ENCODE measurements at regions not wholly inside any gene's neighbourhood (a gene's known extent, or its start where the extent isn't known, plus 50 kb on each side); places are given as distances from the start of the nearest gene placed in this dataset.
"Not testable (repeated sequence)": the region's sequence is repeated elsewhere in the genome, so short reads cannot be mapped to it uniquely, and the experiment has no call there.

DNA sequence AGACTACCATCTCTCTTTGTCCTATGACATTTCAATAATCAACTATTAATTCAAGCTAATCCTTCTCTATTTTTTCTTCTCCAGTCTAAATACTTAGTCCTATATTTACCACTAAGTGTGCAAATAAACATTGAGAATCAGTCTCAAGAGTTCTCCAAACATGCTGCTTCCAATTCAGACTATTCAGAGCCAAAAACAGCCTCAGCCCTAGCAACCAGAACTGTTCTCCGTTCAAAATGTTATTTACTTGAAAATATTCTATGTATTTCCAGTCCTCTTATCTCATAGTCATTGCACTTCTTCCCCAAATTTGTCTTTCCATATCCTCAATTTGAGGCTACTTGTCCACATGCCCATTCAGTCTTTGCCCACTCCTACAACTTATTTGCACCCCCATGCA, 805.5 kb downstream of the IGSF11 start:
- intact Hi-C loops (cut with DNase I): no loop called here
- TF ChIP-seq POLR2A (IDR thresholded peaks at IDR 0.05): no peak
- TF ChIP-seq CTCF (IDR thresholded peaks at IDR 0.05): no peak
- no peak for DNase-seq
- no peaks in the 10 kb centered on the region for H3K36me3 ChIP-seq
- no peaks in the 10 kb centered on the region for H3K27me3 ChIP-seq
- no peaks in the 10 kb centered on the region for H3K9me3 ChIP-seq
- WGBS, 2 donors: 57 to 66% methylated on average over 1 of the region's 1 CpG
- no peak overlapping the region for H3K4me3 ChIP-seq (replicated peaks in 1 of 3)
- no peak overlapping the region for H3K27ac ChIP-seq
- no peaks in the 10 kb centered on the region for H3K4me1 ChIP-seq

DNA sequence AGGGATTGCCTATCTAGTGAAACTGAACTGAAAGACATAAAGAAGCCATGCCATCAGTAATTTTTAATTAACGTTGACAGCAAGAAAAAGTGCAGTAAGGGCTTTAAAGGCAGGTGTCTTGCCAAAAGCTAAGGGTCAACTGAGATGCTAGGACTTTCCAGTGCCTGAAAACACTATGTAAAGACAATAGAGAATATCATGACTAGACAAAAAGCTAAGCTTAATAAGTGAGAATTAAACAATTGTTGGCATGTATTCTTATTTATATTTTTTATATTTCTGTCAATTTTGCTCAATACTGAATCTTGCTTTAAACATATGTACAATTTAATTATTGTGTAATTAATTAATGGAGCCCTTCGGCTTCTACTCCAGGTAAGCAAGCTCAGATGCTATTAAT, 803.1 kb downstream of the IGSF11 start:
- Histone ChIP-seq H3K4me3 (replicated peaks in 1 of 3) (no peak overlapping the region), H3K9me3 (no peaks in the 10 kb centered on the region), H3K27ac (no peak overlapping the region), H3K4me1 (no peaks in the 10 kb centered on the region), H3K27me3 (no peaks in the 10 kb centered on the region), H3K36me3 (no peaks in the 10 kb centered on the region)
- no peak for DNase-seq
- intact Hi-C loops (cut with DNase I): no loop called here
- WGBS, 2 donors: 75 to 76% methylated on average over 2 of the region's 2 CpGs
- TF ChIP-seq POLR2A (IDR thresholded peaks at IDR 0.05) (no peak), CTCF (IDR thresholded peaks at IDR 0.05) (no peak)

GRCh38 chr3:118239253-118239652, 795.4 kb downstream of the IGSF11 start:
- WGBS, 2 donors: 87 to 88% methylated on average over 4 of the region's 5 CpGs
- Histone ChIP-seq H3K4me3 (replicated peaks in 1 of 3) (no peak overlapping the region), H3K4me1 (no peaks in the 10 kb centered on the region), H3K36me3 (no peaks in the 10 kb centered on the region), H3K27ac (no peak overlapping the region), H3K27me3 (no peaks in the 10 kb centered on the region), H3K9me3 (no peaks in the 10 kb centered on the region)
- no peak for TF ChIP-seq CTCF (IDR thresholded peaks at IDR 0.05)
- TF ChIP-seq POLR2A (IDR thresholded peaks at IDR 0.05): no peak
- no peak for DNase-seq
- intact Hi-C loops (cut with DNase I): no loop called here

GRCh38 chr3:118244761-118245160, 789.9 kb downstream of the IGSF11 start:
- Histone ChIP-seq H3K27me3 (no peaks in the 10 kb centered on the region), H3K4me1 (no peaks in the 10 kb centered on the region), H3K4me3 (replicated peaks in 1 of 3) (no peak overlapping the region), H3K27ac (no peak overlapping the region), H3K9me3 (no peaks in the 10 kb centered on the region), H3K36me3 (no peaks in the 10 kb centered on the region)
- no peak for DNase-seq
- 65 to 70% methylated on average over 3 of the region's 3 CpGs for WGBS, 2 donors
- TF ChIP-seq POLR2A (IDR thresholded peaks at IDR 0.05): no peak
- no peak for TF ChIP-seq CTCF (IDR thresholded peaks at IDR 0.05)
- intact Hi-C loops (cut with DNase I): no loop called here

- Histone ChIP-seq H3K27me3 (no peaks in the 10 kb centered on the region), H3K4me1 (no peaks in the 10 kb centered on the region), H3K36me3 (no peaks in the 10 kb centered on the region), H3K9me3 (no peaks in the 10 kb centered on the region), H3K4me3 (replicated peaks in 1 of 3) (no peak overlapping the region), H3K27ac (no peak overlapping the region)
- TF ChIP-seq POLR2A (IDR thresholded peaks at IDR 0.05): no peak
- 89 to 90% methylated on average over 5 of the region's 5 CpGs for WGBS, 2 donors
- intact Hi-C loops (cut with DNase I): no loop called here
- DNase-seq: no peak
Measured at GRCh38 chr3:118245312-118245711, 789.3 kb downstream of the IGSF11 start.

GRCh38 chr3:118258850-118259249, 775.8 kb downstream of the IGSF11 start:
- DNase-seq; H3K4me3 ChIP-seq (replicated peaks in 1 of 3); intact Hi-C loops (cut with DNase I); H3K36me3 ChIP-seq; H3K4me1 ChIP-seq; H3K27ac ChIP-seq; H3K9me3 ChIP-seq; H3K27me3 ChIP-seq: not testable (repeated sequence)
- WGBS, 2 donors: 90 to 100% methylated on average over 1 of the region's 1 CpG

Data from thyroid gland (tissue), 4 donors.